HCT116 (cell line): ENCODE measurements at regions not wholly inside any gene's neighbourhood (a gene's known extent, or its start where the extent isn't known, plus 50 kb on each side); places are given as distances from the start of the nearest gene placed in this dataset.

Source experiments
- ATAC-seq: fragments of 200-7000 bp; cut with Tn5 transposase; 2 replicates; pipeline ENCODE4 v1.9.1; 2020; ENCODE audit warnings: mild to moderate bottlenecking, moderate library complexity
- BruUV-seq: library from RNA; stranded (reverse); fragments of 400-500 nt; replicated peaks from 2 replicates; lab custom pipeline; 2021; lab: Mats Ljungman, UMichigan
- CTCF ChIA-PET: fragments of 300-600 bp; sonication (Branson Sonifier 250); formaldehyde crosslinking; loops from one replicate; lab custom pipeline; 2021; ENCODE audit warnings: antibody characterized with exemption; lab: Charles Lee
- POLR2A ChIA-PET: fragments of 300-600, 350-600 bp; sonication (Branson Sonifier 250); formaldehyde crosslinking; loops from one replicate; lab custom pipeline; 2021; ENCODE audit warnings: antibody characterized with exemption; lab: Charles Lee
- RAD21 ChIA-PET, 2 experiments: fragments of 300-600 bp; sonication (Branson Sonifier 250); formaldehyde crosslinking; loops; one replicate each; lab custom pipeline; 2023; ENCODE audit warnings: low total read pairs in 2 of 2; ENCODE audit not compliant: uncharacterized antibody in 2 of 2, unreplicated experiment in 2 of 2, low non-redundant PET in 1 of 2; lab: Charles Lee
- DNase-seq: peaks from one replicate; pipeline ENCODE4 v3.0.0-alpha.2; 2010; ENCODE audit warnings: low read depth, low spot score
- H2AFZ ChIP-seq: fragments of 200-600 bp; shearing (Covaris generic), sonication (generic); 2 replicates; pipeline ENCODE4 v1.6.1; 2017; ENCODE audit warnings: low read depth, mixed run types, mixed read lengths, antibody characterized with exemption, low read length; ENCODE audit not compliant: poor library complexity, severe bottlenecking
- H3K27ac ChIP-seq: 2 replicates; pipeline ENCODE4 v1.5.1; 2012; ENCODE audit warnings: low read depth, low read length
- H3K27me3 ChIP-seq: fragments of 200-600 bp; sonication (generic); 2 replicates; pipeline ENCODE4 v1.6.1; 2016; ENCODE audit warnings: mixed run types, low read length, mixed read lengths; ENCODE audit not compliant: insufficient read depth
- H3K36me3 ChIP-seq, 2 experiments: fragments of 200-500 bp in 1 of 2; fragments of 200-600 bp in 1 of 2; sonication (Bioruptor generic) in 1 of 2; sonication (generic) in 1 of 2; 2 replicates each; pipeline versions ENCODE4 v1.5.1 to v1.6.1; 2014 to 2016; ENCODE audit warnings: low read length in 2 of 2, inconsistent platforms in 1 of 2, mixed read lengths in 1 of 2, mixed run types in 1 of 2; ENCODE audit not compliant: insufficient read depth in 2 of 2, control insufficient read depth in 1 of 2
- H3K4me1 ChIP-seq, 2 experiments: fragments of 200-600 bp in 1 of 2; sonication (generic) in 1 of 2; 2 replicates each; pipeline versions ENCODE4 v1.5.1 to v1.6.1; 2012 to 2017; ENCODE audit warnings: low read length in 2 of 2, inconsistent platforms in 1 of 2, mild to moderate bottlenecking in 1 of 2, mixed read lengths in 1 of 2, mixed run types in 1 of 2, moderate library complexity in 1 of 2; ENCODE audit not compliant: insufficient read depth in 2 of 2, control insufficient read depth in 1 of 2
- H3K4me2 ChIP-seq: fragments of 200-600 bp; sonication (generic); 2 replicates; pipeline ENCODE4 v1.6.1; 2017; ENCODE audit warnings: mixed run types, low read length, mixed read lengths
- H3K4me3 ChIP-seq, 2 experiments: fragments of 200-600 bp in 1 of 2; sonication (generic) in 1 of 2; replicated peaks in 1 of 2; 2 replicates each; pipeline ENCODE4 v1.5.1; 2011 to 2016; ENCODE audit warnings: low read length in 2 of 2, control low read depth in 1 of 2, low read depth in 1 of 2, mild to moderate bottlenecking in 1 of 2, mixed read lengths in 1 of 2, mixed run types in 1 of 2
- H3K79me2 ChIP-seq: fragments of 200-600 bp; sonication (generic); 2 replicates; pipeline ENCODE4 v1.6.1; 2017; ENCODE audit warnings: mild to moderate bottlenecking, mixed run types, low read length, moderate library complexity, mixed read lengths; ENCODE audit not compliant: insufficient read depth
- H3K9ac ChIP-seq: fragments of 200-600 bp; sonication (generic); 2 replicates; pipeline ENCODE4 v1.6.1; 2016; ENCODE audit warnings: low read length, mixed read lengths
- H3K9me2 ChIP-seq: fragments of 200-600 bp; sonication (generic), shearing (Covaris generic); 2 replicates; pipeline ENCODE4 v1.6.1; 2017; ENCODE audit warnings: mixed run types, mild to moderate bottlenecking, moderate library complexity; ENCODE audit not compliant: insufficient read depth
- H3K9me3 ChIP-seq, 2 experiments: fragments of 200-500 bp in 1 of 2; fragments of 200-600 bp in 1 of 2; sonication (Bioruptor generic) in 1 of 2; sonication (generic) in 1 of 2; 2 replicates each; pipeline ENCODE4 v1.6.1; 2014 to 2017; ENCODE audit warnings: low read length in 2 of 2, mixed read lengths in 2 of 2, inconsistent platforms in 1 of 2, low read depth in 1 of 2, mild to moderate bottlenecking in 1 of 2, mixed run types in 1 of 2, moderate library complexity in 1 of 2; ENCODE audit not compliant: control insufficient read depth in 1 of 2, insufficient read depth in 1 of 2
- H4K20me1 ChIP-seq: fragments of 200-600 bp; sonication (generic), shearing (Covaris generic); 2 replicates; pipeline ENCODE4 v1.6.1; 2017; ENCODE audit warnings: mixed run types, mild to moderate bottlenecking, moderate library complexity; ENCODE audit not compliant: insufficient read depth
- CBX3 ChIP-seq: IDR thresholded peaks from 2 replicates; pipeline ENCODE4 v1.6.1; 2012; ENCODE audit warnings: low read depth
- CEBPB ChIP-seq: IDR thresholded peaks from 2 replicates; pipeline ENCODE4 v1.6.1; 2012; ENCODE audit warnings: low read depth
- ELF1 ChIP-seq: IDR thresholded peaks from 2 replicates; pipeline ENCODE4 v1.6.1; 2012; ENCODE audit warnings: low read depth, borderline replicate concordance
- EZH2 ChIP-seq: fragments of 200-600 bp; sonication (generic); IDR thresholded peaks from 2 replicates; pipeline ENCODE4 v1.6.1; 2017; ENCODE audit warnings: antibody characterized with exemption, mixed run types
- SP1 ChIP-seq: IDR thresholded peaks from 2 replicates; pipeline ENCODE4 v1.6.1; 2012; ENCODE audit warnings: low read depth
- SRF ChIP-seq: IDR thresholded peaks from 2 replicates; pipeline ENCODE4 v1.6.1; 2012; ENCODE audit warnings: low read depth
- YY1 ChIP-seq: IDR thresholded peaks from 2 replicates; pipeline ENCODE4 v1.6.1; 2011; ENCODE audit warnings: low read length, low read depth, moderate library complexity, mild to moderate bottlenecking; ENCODE audit not compliant: insufficient replicate concordance; ENCODE audit errors: extremely low read depth
- intact Hi-C: fragments of 100-400 bp; cut with micrococcal nuclease; formaldehyde crosslinking; loops from 2 replicates; pipeline ENCODE4 v1.10.0; 2022
- TF ChIP-seq, protein P1 (sequence below): IDR thresholded peaks from 2 replicates; pipeline ENCODE4 v1.6.1; 2012
- TF ChIP-seq, protein P2 (sequence below): IDR thresholded peaks from 2 replicates; pipeline ENCODE4 v1.6.1; 2012

- TF ChIP-seq YY1 = no peak
- no peak for TF ChIP-seq CEBPB
- TF ChIP-seq ELF1 = no peak
Measured at GRCh38 chr12:38465020-38465419, 148.4 kb downstream of the ALG10B start (continued).

DNA sequence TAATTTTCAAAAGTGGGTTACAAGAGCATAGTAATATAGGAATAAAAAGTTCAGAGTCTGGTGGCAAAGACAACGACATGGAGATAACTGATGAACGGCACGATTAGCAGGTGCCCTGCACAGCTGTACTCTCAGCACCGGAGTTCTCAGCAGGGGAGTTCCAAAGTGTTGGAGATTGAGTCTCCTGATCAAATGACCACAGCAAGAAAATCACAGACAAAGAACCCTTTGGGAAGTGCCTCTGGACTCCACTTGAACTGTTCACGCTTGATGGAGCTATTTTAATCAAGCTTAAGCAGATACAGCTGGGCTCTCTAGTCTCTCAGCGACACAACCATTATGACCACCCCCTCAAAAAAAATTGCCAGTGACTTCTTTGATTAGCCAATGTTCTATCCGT, 153.1 kb downstream of the ALG10B start:
- no peaks in the 10 kb centered on the region for H3K4me1 ChIP-seq
- no peak overlapping the region for H3K4me2 ChIP-seq
- CTCF ChIA-PET = no interaction called here
- no TSS peak for BruUV-seq
- H4K20me1 ChIP-seq = no peaks in the 10 kb centered on the region
- POLR2A ChIA-PET = no interaction called here
- H3K36me3 ChIP-seq = no peaks in the 10 kb centered on the region
- H3K79me2 ChIP-seq = no peaks in the 10 kb centered on the region
- no peak overlapping the region for H2AFZ ChIP-seq
- no peak overlapping the region for H3K27ac ChIP-seq
- intact Hi-C loops = no loop called here
- no peak for ATAC-seq
- H3K9ac ChIP-seq = no peak overlapping the region
- H3K27me3 ChIP-seq = no peaks in the 10 kb centered on the region
- RAD21 ChIA-PET = no interaction called here
- H3K9me2 ChIP-seq = no peaks in the 10 kb centered on the region
- no peak for DNase-seq
- TF ChIP-seq, protein P1, sequence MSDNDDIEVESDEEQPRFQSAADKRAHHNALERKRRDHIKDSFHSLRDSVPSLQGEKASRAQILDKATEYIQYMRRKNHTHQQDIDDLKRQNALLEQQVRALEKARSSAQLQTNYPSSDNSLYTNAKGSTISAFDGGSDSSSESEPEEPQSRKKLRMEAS = no peak
- TF ChIP-seq SRF (no peak), EZH2 (no peak), SP1 (no peak), YY1 (no peak), CBX3 (no peak)
- TF ChIP-seq, protein P2, sequence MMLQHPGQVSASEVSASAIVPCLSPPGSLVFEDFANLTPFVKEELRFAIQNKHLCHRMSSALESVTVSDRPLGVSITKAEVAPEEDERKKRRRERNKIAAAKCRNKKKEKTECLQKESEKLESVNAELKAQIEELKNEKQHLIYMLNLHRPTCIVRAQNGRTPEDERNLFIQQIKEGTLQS = no peak
- no peak overlapping the region for H3K4me3 ChIP-seq
- H3K9me3 ChIP-seq = no peaks in the 10 kb centered on the region
